HUES6 (cell line): ENCODE measurements at regions not wholly inside any gene's neighbourhood (a gene's known extent, or its start where the extent isn't known, plus 50 kb on each side); places are given as distances from the start of the nearest gene placed in this dataset.

Experiments used
- H3K27ac ChIP-seq: 2 replicates; pipeline ENCODE4 v1.7.0; 2013; ENCODE audit warnings: low read depth, mild to moderate bottlenecking, low read length, inconsistent platforms
- H3K27me3 ChIP-seq: 2 replicates; pipeline ENCODE4 v1.6.1; 2013; ENCODE audit warnings: low read length; ENCODE audit not compliant: control insufficient read depth, insufficient read depth
- H3K36me3 ChIP-seq: 2 replicates; pipeline ENCODE4 v1.6.1; 2013; ENCODE audit warnings: low read length; ENCODE audit not compliant: control insufficient read depth, insufficient read depth
- H3K4me1 ChIP-seq: 2 replicates; pipeline ENCODE4 v1.6.1; 2013; ENCODE audit warnings: low read length; ENCODE audit not compliant: control insufficient read depth, insufficient read depth
- H3K4me3 ChIP-seq: 2 replicates; pipeline ENCODE4 v1.5.1; 2013; ENCODE audit warnings: low read depth, low read length
- H3K9ac ChIP-seq: one replicate; pipeline ENCODE4 v1.6.1; 2013; ENCODE audit warnings: mild to moderate bottlenecking, low read length
- H3K9me3 ChIP-seq: 2 replicates; pipeline ENCODE4 v1.6.1; 2013; ENCODE audit warnings: low read depth, low read length; ENCODE audit not compliant: control insufficient read depth, insufficient read depth

GRCh38 chr6:93515736-93516135 lies 96.4 kb upstream of the EPHA7 start:
- Histone ChIP-seq H3K36me3 (no peaks in the 10 kb centered on the region), H3K27ac (no peak overlapping the region), H3K9me3 (no peaks in the 10 kb centered on the region), H3K4me3 (no peak overlapping the region), H3K4me1 (no peaks in the 10 kb centered on the region), H3K27me3 (no peaks in the 10 kb centered on the region), H3K9ac (no peak overlapping the region)

GRCh38 chr6:93498713-93499112 lies 79.4 kb upstream of the EPHA7 start:
- Histone ChIP-seq H3K27ac (no peak overlapping the region), H3K27me3 (no peaks in the 10 kb centered on the region), H3K9ac (no peak overlapping the region), H3K4me1 (no peaks in the 10 kb centered on the region), H3K36me3 (no peaks in the 10 kb centered on the region), H3K4me3 (no peak overlapping the region), H3K9me3 (peaks cover 4% of the 10 kb centered on the region; the same call in 1 of the 2 replicates)

GRCh38 chr6:93496548-93496947 lies 77.2 kb upstream of the EPHA7 start:
- no peaks in the 10 kb centered on the region for H3K36me3 ChIP-seq
- no peaks in the 10 kb centered on the region for H3K4me1 ChIP-seq
- no peak overlapping the region for H3K9ac ChIP-seq
- H3K27me3 ChIP-seq = no peaks in the 10 kb centered on the region
- no peak overlapping the region for H3K27ac ChIP-seq
- no peaks in the 10 kb centered on the region for H3K9me3 ChIP-seq
- no peak overlapping the region for H3K4me3 ChIP-seq

GRCh38 chr6:93494057-93494456 lies 74.7 kb upstream of the EPHA7 start:
- Histone ChIP-seq H3K9ac (no peak overlapping the region), H3K9me3 (no peaks in the 10 kb centered on the region), H3K36me3 (no peaks in the 10 kb centered on the region), H3K4me3 (no peak overlapping the region), H3K27me3 (no peaks in the 10 kb centered on the region), H3K27ac (no peak overlapping the region), H3K4me1 (no peaks in the 10 kb centered on the region)

GRCh38 chr6:93474733-93475179 lies 55.4 kb upstream of the EPHA7 start:
- H3K4me3 ChIP-seq = no peak overlapping the region
- H3K9me3 ChIP-seq = no peaks in the 10 kb centered on the region
- H3K27ac ChIP-seq = no peak overlapping the region
- no peaks in the 10 kb centered on the region for H3K36me3 ChIP-seq
- H3K4me1 ChIP-seq = no peaks in the 10 kb centered on the region
- H3K27me3 ChIP-seq = no peaks in the 10 kb centered on the region
- no peak overlapping the region for H3K9ac ChIP-seq

- Histone ChIP-seq H3K9me3 (no peaks in the 10 kb centered on the region), H3K4me3 (no peak overlapping the region), H3K4me1 (no peaks in the 10 kb centered on the region), H3K27me3 (no peaks in the 10 kb centered on the region), H3K36me3 (no peaks in the 10 kb centered on the region), H3K9ac (no peak overlapping the region), H3K27ac (no peak overlapping the region)
Measured at GRCh38 chr6:93471281-93471680, 51.9 kb upstream of the EPHA7 start.
